ENCODE measurements at regions not wholly inside any gene's neighbourhood (a gene's known extent, or its start where the extent isn't known, plus 50 kb on each side); places are given as distances from the start of the nearest gene placed in this dataset.
A peak's percentile ranks its signal among the peaks of the same experiment; 100 is the strongest.

- DNase-seq (ENCODE audit: low read depth in 2 of 2): no peak
Observed at GRCh38 chr11:91866642-91867041, 358.0 kb upstream of the FAT3 start.

- no peak for DNase-seq (ENCODE audit: low read depth in 2 of 2)
Observed at GRCh38 chr11:91860661-91861060, 364.0 kb upstream of the FAT3 start.

- no peak for DNase-seq (ENCODE audit: low read depth in 2 of 2)
Observed at GRCh38 chr11:91859666-91860065, 365.0 kb upstream of the FAT3 start.

GRCh38 chr11:91857179-91857578 is 367.4 kb upstream of the FAT3 start:
- DNase-seq (ENCODE audit: low read depth in 2 of 2): peak; percentile 59 to 63

GRCh38 chr11:91854780-91855179 is 369.8 kb upstream of the FAT3 start:
- no peak for DNase-seq (ENCODE audit: low read depth in 2 of 2)

- no peak for DNase-seq (ENCODE audit: low read depth in 2 of 2)
Observed at GRCh38 chr11:91854171-91854570, 370.4 kb upstream of the FAT3 start.

GRCh38 chr11:91851908-91852307 is 372.7 kb upstream of the FAT3 start:
- no peak for DNase-seq (ENCODE audit: low read depth in 2 of 2)

- no peak for DNase-seq (ENCODE audit: low read depth in 2 of 2)
Observed at GRCh38 chr11:91850533-91851275, 373.9 kb upstream of the FAT3 start.

- DNase-seq (ENCODE audit: low read depth in 2 of 2): no peak
Observed at GRCh38 chr11:91850021-91850420, 374.6 kb upstream of the FAT3 start.

- DNase-seq (ENCODE audit: low read depth in 2 of 2): no peak
Observed at GRCh38 chr11:91846649-91847048, 378.0 kb upstream of the FAT3 start.

- DNase-seq (ENCODE audit: low read depth in 2 of 2): no peak
Observed at GRCh38 chr11:91846002-91846401, 378.6 kb upstream of the FAT3 start.

- DNase-seq (ENCODE audit: low read depth in 2 of 2): no peak
Observed at GRCh38 chr11:91840640-91841240, 383.9 kb upstream of the FAT3 start.

- no peak for DNase-seq (ENCODE audit: low read depth in 2 of 2)
Observed at GRCh38 chr11:91837411-91838330, 386.9 kb upstream of the FAT3 start.

- DNase-seq (ENCODE audit: low read depth in 2 of 2): no peak
Observed at GRCh38 chr11:91835051-91835560, 389.5 kb upstream of the FAT3 start.

- DNase-seq (ENCODE audit: low read depth in 2 of 2): no peak
Observed at GRCh38 chr11:91828901-91829300, 395.7 kb upstream of the FAT3 start.

GRCh38 chr11:91825777-91826176 is 398.8 kb upstream of the FAT3 start:
- DNase-seq (ENCODE audit: low read depth in 2 of 2): no peak

GRCh38 chr11:91823252-91823830 is 401.3 kb upstream of the FAT3 start:
- DNase-seq (ENCODE audit: low read depth in 2 of 2): no peak

GRCh38 chr11:91822805-91823204 is 401.8 kb upstream of the FAT3 start:
- DNase-seq (ENCODE audit: low read depth in 2 of 2): no peak

GRCh38 chr11:91820709-91821108 is 403.9 kb upstream of the FAT3 start:
- no peak for DNase-seq (ENCODE audit: low read depth in 2 of 2)

GRCh38 chr11:91819777-91820176 is 404.8 kb upstream of the FAT3 start:
- no peak for DNase-seq (ENCODE audit: low read depth in 2 of 2)

GRCh38 chr11:91819195-91819594 is 405.4 kb upstream of the FAT3 start:
- DNase-seq (ENCODE audit: low read depth in 2 of 2): no peak

- no peak for DNase-seq (ENCODE audit: low read depth in 2 of 2)
Observed at GRCh38 chr11:91817996-91818395, 406.6 kb upstream of the FAT3 start.

Measured in fibroblast of skin of left quadriceps (primary cell).